H9 (cell line): ENCODE measurements at regions not wholly inside any gene's neighbourhood (a gene's known extent, or its start where the extent isn't known, plus 50 kb on each side); places are given as distances from the start of the nearest gene placed in this dataset.

Experiments used
- DNase-seq: peaks from one replicate; pipeline ENCODE4 v3.0.0-alpha.2; 2017
- H2AFZ ChIP-seq: one replicate; pipeline ENCODE4 v1.6.1; 2013; ENCODE audit warnings: mild to moderate bottlenecking, low read length, control low read depth, moderate library complexity
- H2AK5ac ChIP-seq: 2 replicates; pipeline ENCODE4 v1.6.1; 2013; ENCODE audit warnings: low read length, control low read depth, mixed read lengths; ENCODE audit not compliant: insufficient read length
- H2BK120ac ChIP-seq: one replicate; pipeline ENCODE4 v1.6.1; 2013; ENCODE audit warnings: low read depth, mild to moderate bottlenecking, low read length, control low read depth, inconsistent platforms; ENCODE audit not compliant: poor library complexity, severe bottlenecking
- H2BK12ac ChIP-seq: 2 replicates; pipeline ENCODE4 v1.6.1; 2013; ENCODE audit warnings: low read length, control low read depth, mixed read lengths, low read depth; ENCODE audit not compliant: insufficient read length
- H2BK15ac ChIP-seq: 2 replicates; pipeline ENCODE4 v1.6.1; 2013; ENCODE audit warnings: low read depth, low read length, control low read depth
- H2BK20ac ChIP-seq: one replicate; pipeline ENCODE4 v1.6.1; 2013; ENCODE audit warnings: low read depth, mild to moderate bottlenecking, low read length, control low read depth, inconsistent platforms; ENCODE audit not compliant: poor library complexity, severe bottlenecking
- H2BK5ac ChIP-seq: 2 replicates; pipeline ENCODE4 v1.6.1; 2013; ENCODE audit warnings: low read length, control low read depth, mixed read lengths; ENCODE audit not compliant: insufficient read length
- H3K14ac ChIP-seq: 2 replicates; pipeline ENCODE4 v1.6.1; 2013; ENCODE audit warnings: low read length, control low read depth; ENCODE audit not compliant: insufficient read depth
- H3K18ac ChIP-seq: 2 replicates; pipeline ENCODE4 v1.6.1; 2013; ENCODE audit warnings: low read depth, mild to moderate bottlenecking, mixed read lengths, low read length, control low read depth; ENCODE audit not compliant: insufficient read length
- H3K23ac ChIP-seq: 2 replicates; pipeline ENCODE4 v1.6.1; 2013; ENCODE audit warnings: low read length, control low read depth, mixed read lengths, low read depth; ENCODE audit not compliant: insufficient read length
- H3K23me2 ChIP-seq: 2 replicates; pipeline ENCODE4 v1.6.1; 2013; ENCODE audit warnings: low read depth, mild to moderate bottlenecking, mixed read lengths, low read length, control low read depth; ENCODE audit not compliant: insufficient read length, poor library complexity, severe bottlenecking
- H3K27ac ChIP-seq: 2 replicates; pipeline ENCODE4 v1.5.1; 2013; ENCODE audit warnings: low read length, control low read depth, mixed read lengths, low read depth; ENCODE audit not compliant: insufficient read length
- H3K27me3 ChIP-seq: 2 replicates; pipeline ENCODE4 v1.6.1; 2013; ENCODE audit warnings: low read length, control low read depth, inconsistent platforms; ENCODE audit not compliant: insufficient read depth
- H3K4ac ChIP-seq: 2 replicates; pipeline ENCODE4 v1.6.1; 2013; ENCODE audit warnings: low read depth, mild to moderate bottlenecking, control low read depth, inconsistent platforms, low read length, moderate library complexity
- H3K4me1 ChIP-seq: 2 replicates; pipeline ENCODE4 v1.6.1; 2013; ENCODE audit warnings: low read length, control low read depth, inconsistent platforms; ENCODE audit not compliant: insufficient read depth
- H3K4me2 ChIP-seq: 2 replicates; pipeline ENCODE4 v1.6.1; 2013; ENCODE audit warnings: low read length, control low read depth, mixed read lengths; ENCODE audit not compliant: insufficient read length, insufficient read depth
- H3K56ac ChIP-seq: 2 replicates; pipeline ENCODE4 v1.6.1; 2013; ENCODE audit warnings: low read depth, mild to moderate bottlenecking, mixed read lengths, low read length, control low read depth; ENCODE audit not compliant: insufficient read length
- H3K79me1 ChIP-seq: 2 replicates; pipeline ENCODE4 v1.6.1; 2013; ENCODE audit warnings: low read depth, mild to moderate bottlenecking, moderate library complexity, low read length, control low read depth, inconsistent platforms; ENCODE audit not compliant: insufficient read depth, poor library complexity, severe bottlenecking
- H3K79me2 ChIP-seq: 2 replicates; pipeline ENCODE4 v1.6.1; 2013; ENCODE audit warnings: low read length, control low read depth, inconsistent platforms; ENCODE audit not compliant: insufficient read depth
- H3K9ac ChIP-seq: 2 replicates; pipeline ENCODE4 v1.6.1; 2013; ENCODE audit warnings: low read length, control low read depth, mixed read lengths; ENCODE audit not compliant: insufficient read length; ENCODE audit errors: extremely low read depth
- H3K9me3 ChIP-seq: one replicate; pipeline ENCODE4 v1.6.1; 2013; ENCODE audit warnings: low read depth, low read length, inconsistent platforms; ENCODE audit not compliant: control insufficient read depth
- H3T11ph ChIP-seq: one replicate; pipeline ENCODE4 v1.6.1; 2013; ENCODE audit warnings: mild to moderate bottlenecking, low read length, control low read depth, inconsistent platforms
- H4K20me1 ChIP-seq: one replicate; pipeline ENCODE4 v1.6.1; 2013; ENCODE audit not compliant: control insufficient read depth, insufficient read length, insufficient read depth
- H4K5ac ChIP-seq: 2 replicates; pipeline ENCODE4 v1.6.1; 2013; ENCODE audit warnings: low read depth, mild to moderate bottlenecking, mixed read lengths, low read length, control low read depth; ENCODE audit not compliant: insufficient read length
- H4K8ac ChIP-seq: replicated peaks from 2 replicates; pipeline ENCODE4 v1.6.1; 2013; ENCODE audit warnings: low read length, control low read depth, mixed read lengths, low read depth; ENCODE audit not compliant: insufficient read length
- H4K91ac ChIP-seq: 2 replicates; pipeline ENCODE4 v1.6.1; 2013; ENCODE audit warnings: low read depth, mild to moderate bottlenecking, moderate library complexity, mixed read lengths, low read length, control low read depth; ENCODE audit not compliant: insufficient read length
- H3K27ac Mint-ChIP-seq, 3 experiments: 2 replicates in 2 of 3; 3 replicates in 1 of 3; pipeline ENCODE4 v1.8.0; 2020 to 2021; ENCODE audit warnings: mixed read lengths in 3 of 3, mild to moderate bottlenecking in 1 of 3, moderate library complexity in 1 of 3
- H3K27me3 Mint-ChIP-seq: 2 replicates; pipeline ENCODE4 v1.8.0; 2021; ENCODE audit warnings: low read depth, mild to moderate bottlenecking, moderate library complexity, mixed read lengths
- H3K36me3 Mint-ChIP-seq, 3 experiments: 2 replicates in 2 of 3; 3 replicates in 1 of 3; pipeline ENCODE4 v1.8.0; 2020 to 2021; ENCODE audit warnings: low read depth in 3 of 3, mixed read lengths in 3 of 3; ENCODE audit not compliant: insufficient read depth in 1 of 3
- H3K4me1 Mint-ChIP-seq, 2 experiments: 2 replicates each; pipeline ENCODE4 v1.8.0; 2020; ENCODE audit warnings: mixed read lengths in 2 of 2
- H3K4me3 Mint-ChIP-seq, 2 experiments: 2 replicates in 1 of 2; 3 replicates in 1 of 2; pipeline ENCODE4 v1.8.0; 2020 to 2021; ENCODE audit warnings: mild to moderate bottlenecking in 2 of 2, mixed read lengths in 2 of 2, moderate library complexity in 1 of 2
- H3K9me3 Mint-ChIP-seq, 2 experiments: 2 replicates in 1 of 2; 3 replicates in 1 of 2; pipeline ENCODE4 v1.8.0; 2020; ENCODE audit warnings: mild to moderate bottlenecking in 2 of 2, mixed read lengths in 2 of 2, moderate library complexity in 1 of 2
- WGBS: extraction: QIAGEN DNeasy Blood & Tissue Kit; methylation state at CpG from one replicate; pipeline ENCODE4 v1.1.7; 2013; ENCODE audit warnings: missing lambda C conversion rate, low lambda C conversion rate, mixed read lengths; ENCODE audit not compliant: insufficient read length; ENCODE audit errors: extremely low coverage; 5-methylcytosine and 5-hydroxymethylcytosine counted together
- TF ChIP-seq, protein P1 (sequence below): fragments of 200-600 bp; sonication (generic); conservative IDR thresholded peaks from 3 replicates; pipeline ENCODE4 v1.8.0; 2021; ENCODE audit warnings: antibody characterized with exemption, mild to moderate bottlenecking

DNA sequence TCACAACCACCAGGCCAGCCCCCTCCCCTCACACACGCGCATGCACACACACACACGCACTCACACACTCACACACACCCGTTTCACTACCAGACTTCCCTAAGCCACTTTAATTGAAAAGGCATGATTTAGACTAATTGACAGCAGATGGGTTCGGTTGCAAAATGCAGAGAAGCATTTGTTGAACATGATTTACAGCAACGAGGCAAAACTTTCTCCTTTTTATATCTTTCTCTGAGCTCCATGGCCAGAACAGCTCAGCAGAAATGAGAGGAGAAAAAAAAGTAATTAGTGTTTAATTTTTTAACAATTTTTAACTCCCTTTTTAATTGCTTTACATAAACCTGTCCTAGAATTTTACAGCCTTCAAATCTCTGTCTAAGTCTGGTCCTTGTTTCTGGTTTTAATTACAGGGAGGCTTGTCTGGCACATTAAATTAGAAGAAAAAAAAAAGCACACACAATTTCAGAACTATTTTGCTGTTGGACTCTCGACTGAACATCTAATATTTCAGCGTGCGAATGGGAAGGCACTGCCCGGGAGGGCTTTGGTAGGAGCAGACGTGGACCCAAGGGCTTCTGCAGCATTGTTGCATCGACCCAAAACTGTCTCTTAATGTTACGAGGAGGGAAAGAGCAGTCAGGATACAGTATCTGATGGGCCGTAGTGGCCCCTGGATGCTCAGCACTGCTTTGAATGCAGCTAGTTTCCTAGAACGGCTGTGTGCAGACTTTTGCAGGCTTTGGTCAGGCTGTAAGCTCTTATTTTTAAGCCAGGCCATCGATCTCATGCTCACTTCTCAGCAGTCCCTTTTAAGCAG is 255.9 kb downstream of the SOX9 start:
- Histone ChIP-seq H3K27me3 (no peaks in the 10 kb centered on the region), H3K18ac (no peak overlapping the region), H2BK120ac (no peak overlapping the region), H3K9ac (no peak overlapping the region), H3K23ac (no peak overlapping the region), H4K8ac (no peak overlapping the region), H2BK12ac (no peak overlapping the region), H3K9me3 (no peaks in the 10 kb centered on the region), H3K56ac (no peak overlapping the region), H2BK5ac (no peak overlapping the region), H3K27ac (no peak overlapping the region), H3K4me2 (no peak overlapping the region), H3K4me1 (peaks cover 2% of the 10 kb centered on the region; the same call in 1 of the 2 replicates), H3K14ac (no peak overlapping the region), H2BK20ac (no peak overlapping the region), H3K4ac (no peak overlapping the region), H4K91ac (no peak overlapping the region), H3K79me2 (no peaks in the 10 kb centered on the region; the same call in 1 of the 2 replicates), H3K79me1 (no peaks in the 10 kb centered on the region), H3K23me2 (no peaks in the 10 kb centered on the region), H2AFZ (no peak overlapping the region), H3T11ph (no peak overlapping the region), H4K5ac (no peak overlapping the region), H2BK15ac (no peak overlapping the region), H4K20me1 (no peaks in the 10 kb centered on the region), H2AK5ac (no peak overlapping the region)
- no peak overlapping the region; a peak in 1 of 7 replicates for H3K27ac Mint-ChIP-seq
- H3K4me3 Mint-ChIP-seq = no peak overlapping the region
- no peak for DNase-seq
- TF ChIP-seq, protein P1, sequence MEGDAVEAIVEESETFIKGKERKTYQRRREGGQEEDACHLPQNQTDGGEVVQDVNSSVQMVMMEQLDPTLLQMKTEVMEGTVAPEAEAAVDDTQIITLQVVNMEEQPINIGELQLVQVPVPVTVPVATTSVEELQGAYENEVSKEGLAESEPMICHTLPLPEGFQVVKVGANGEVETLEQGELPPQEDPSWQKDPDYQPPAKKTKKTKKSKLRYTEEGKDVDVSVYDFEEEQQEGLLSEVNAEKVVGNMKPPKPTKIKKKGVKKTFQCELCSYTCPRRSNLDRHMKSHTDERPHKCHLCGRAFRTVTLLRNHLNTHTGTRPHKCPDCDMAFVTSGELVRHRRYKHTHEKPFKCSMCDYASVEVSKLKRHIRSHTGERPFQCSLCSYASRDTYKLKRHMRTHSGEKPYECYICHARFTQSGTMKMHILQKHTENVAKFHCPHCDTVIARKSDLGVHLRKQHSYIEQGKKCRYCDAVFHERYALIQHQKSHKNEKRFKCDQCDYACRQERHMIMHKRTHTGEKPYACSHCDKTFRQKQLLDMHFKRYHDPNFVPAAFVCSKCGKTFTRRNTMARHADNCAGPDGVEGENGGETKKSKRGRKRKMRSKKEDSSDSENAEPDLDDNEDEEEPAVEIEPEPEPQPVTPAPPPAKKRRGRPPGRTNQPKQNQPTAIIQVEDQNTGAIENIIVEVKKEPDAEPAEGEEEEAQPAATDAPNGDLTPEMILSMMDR = no peak
- H3K9me3 Mint-ChIP-seq = no peaks in the 10 kb centered on the region
- WGBS = 100% methylated on average over 3 of the region's 16 CpGs
- H3K27me3 Mint-ChIP-seq = peaks cover 2% of the 10 kb centered on the region; the same call in 1 of the 2 replicates
- no peaks in the 10 kb centered on the region for H3K36me3 Mint-ChIP-seq
- H3K4me1 Mint-ChIP-seq = peaks cover 26 to 45% of the 10 kb centered on the region in 2 experiments
